Spinal cord (tissue), 9 donors: ENCODE measurements at regions not wholly inside any gene's neighbourhood (a gene's known extent, or its start where the extent isn't known, plus 50 kb on each side); places are given as distances from the start of the nearest gene placed in this dataset.
A peak's percentile ranks its signal among the peaks of the same experiment; 100 is the strongest.

Experiments
- DNase-seq, 6 donors: peaks; one replicate each; pipeline versions ENCODE4 v3.0.0 to v3.0.0-alpha.2; 2013 to 2015; ENCODE audit warnings: low spot score in 6 of 6, low read depth in 4 of 6
- H3K27ac ChIP-seq: one replicate; pipeline ENCODE4 v1.5.1; 2013; ENCODE audit warnings: low read depth, low read length, control low read depth
- H3K27me3 ChIP-seq: one replicate; pipeline ENCODE4 v1.6.1; 2013; ENCODE audit warnings: low read length; ENCODE audit not compliant: control insufficient read depth, insufficient read depth
- H3K36me3 ChIP-seq: one replicate; pipeline ENCODE4 v1.6.1; 2013; ENCODE audit warnings: low read length; ENCODE audit not compliant: control insufficient read depth, insufficient read depth
- H3K4me1 ChIP-seq: one replicate; pipeline ENCODE4 v1.6.1; 2013; ENCODE audit warnings: low read length; ENCODE audit not compliant: control insufficient read depth, insufficient read depth
- H3K4me3 ChIP-seq: one replicate; pipeline ENCODE4 v1.5.1; 2013; ENCODE audit warnings: low read depth, low read length, control low read depth
- H3K9me3 ChIP-seq: one replicate; pipeline ENCODE4 v1.6.1; 2013; ENCODE audit warnings: low read length; ENCODE audit not compliant: control insufficient read depth, insufficient read depth
- WGBS: methylation state at CpG from one replicate; pipeline ENCODE4 v1.1.5; 2013; ENCODE audit warnings: missing lambda C conversion rate; ENCODE audit not compliant: insufficient coverage; 5-methylcytosine and 5-hydroxymethylcytosine counted together
- donor health status: healthy.

GRCh38 chr15:67906382-67906781 lies 66.5 kb upstream of the RNU6-1 start:
- Histone ChIP-seq H3K27me3 (no peaks in the 10 kb centered on the region), H3K27ac (no peak overlapping the region), H3K4me1 (no peaks in the 10 kb centered on the region), H3K4me3 (no peak overlapping the region), H3K9me3 (peaks cover 2% of the 10 kb centered on the region), H3K36me3 (no peaks in the 10 kb centered on the region)
- DNase-seq = no peak

- H3K9me3 ChIP-seq = peaks cover 2% of the 10 kb centered on the region
- no peak for DNase-seq
- no peak overlapping the region for H3K4me3 ChIP-seq
- H3K36me3 ChIP-seq = no peaks in the 10 kb centered on the region
- no peaks in the 10 kb centered on the region for H3K27me3 ChIP-seq
- H3K27ac ChIP-seq = no peak overlapping the region
- 100% methylated on average over 1 of the region's 2 CpGs for WGBS
- no peaks in the 10 kb centered on the region for H3K4me1 ChIP-seq
These were observed 67.4 kb upstream of the RNU6-1 start for GRCh38 chr15:67907184-67907723.

GRCh38 chr15:67908756-67909155 lies 68.9 kb upstream of the RNU6-1 start:
- Histone ChIP-seq H3K9me3 (peaks cover 2% of the 10 kb centered on the region), H3K4me3 (no peak overlapping the region), H3K27ac (no peak overlapping the region), H3K4me1 (no peaks in the 10 kb centered on the region), H3K36me3 (no peaks in the 10 kb centered on the region), H3K27me3 (no peaks in the 10 kb centered on the region)
- no peak for DNase-seq
- WGBS = 67% methylated on average over 1 of the region's 2 CpGs

- no peak for DNase-seq
- H3K9me3 ChIP-seq = no peaks in the 10 kb centered on the region
- H3K27me3 ChIP-seq = no peaks in the 10 kb centered on the region
- H3K27ac ChIP-seq = no peak overlapping the region
- H3K4me1 ChIP-seq = peaks cover 12% of the 10 kb centered on the region
- no peak overlapping the region for H3K4me3 ChIP-seq
- no peaks in the 10 kb centered on the region for H3K36me3 ChIP-seq
- WGBS = no CpG with 5 or more reads among the region's 1 CpG
These were observed 71.9 kb upstream of the RNU6-1 start for GRCh38 chr15:67911727-67912126.

- H3K27ac ChIP-seq = no peak overlapping the region
- H3K4me1 ChIP-seq = peaks cover 17% of the 10 kb centered on the region
- DNase-seq = no peak
- no CpG with 5 or more reads among the region's 1 CpG for WGBS
- no peak overlapping the region for H3K4me3 ChIP-seq
- H3K36me3 ChIP-seq = no peaks in the 10 kb centered on the region
- no peaks in the 10 kb centered on the region for H3K27me3 ChIP-seq
- peaks cover 2% of the 10 kb centered on the region for H3K9me3 ChIP-seq
These were observed 74.2 kb upstream of the RNU6-1 start for GRCh38 chr15:67914028-67914427.

GRCh38 chr15:67914537-67915460 lies 75.0 kb upstream of the RNU6-1 start:
- Histone ChIP-seq H3K4me3 (no peak overlapping the region), H3K27ac (peak overlapping the region; percentile 91)

GRCh38 chr15:67915461-67916374 lies 75.9 kb upstream of the RNU6-1 start:
- H3K4me3 ChIP-seq = no peak overlapping the region
- peaks cover 17% of the 10 kb centered on the region for H3K4me1 ChIP-seq
- H3K27me3 ChIP-seq = no peaks in the 10 kb centered on the region

More at GRCh38 chr15:67914537-67915460, 75.0 kb upstream of the RNU6-1 start:
- peak in 5 of 6 donors; percentile 40 to 83 (median 47) for DNase-seq
- WGBS = 43% methylated on average over 1 of the region's 6 CpGs
- H3K27me3 ChIP-seq = no peaks in the 10 kb centered on the region
- H3K4me1 ChIP-seq = peaks cover 17% of the 10 kb centered on the region
- H3K36me3 ChIP-seq = no peaks in the 10 kb centered on the region
- peaks cover 4% of the 10 kb centered on the region for H3K9me3 ChIP-seq

GRCh38 chr15:67916565-67916964 lies 76.7 kb upstream of the RNU6-1 start:
- Histone ChIP-seq H3K4me3 (no peak overlapping the region), H3K27ac (peak overlapping the region; percentile 91), H3K36me3 (no peaks in the 10 kb centered on the region), H3K4me1 (peaks cover 17% of the 10 kb centered on the region), H3K27me3 (no peaks in the 10 kb centered on the region), H3K9me3 (peaks cover 4% of the 10 kb centered on the region)
- no CpG with 5 or more reads among the region's 2 CpGs for WGBS
- no peak for DNase-seq

More at GRCh38 chr15:67915461-67916374, 75.9 kb upstream of the RNU6-1 start:
- WGBS = 24% methylated on average over 5 of the region's 7 CpGs
- H3K27ac ChIP-seq = peak overlapping the region; percentile 91
- peaks cover 4% of the 10 kb centered on the region for H3K9me3 ChIP-seq
- peak in 5 of 6 donors; percentile 36 to 79 (median 47) for DNase-seq
- no peaks in the 10 kb centered on the region for H3K36me3 ChIP-seq

- DNase-seq = no peak
- Histone ChIP-seq H3K4me3 (no peak overlapping the region), H3K36me3 (no peaks in the 10 kb centered on the region), H3K27ac (peak overlapping the region; percentile 91), H3K27me3 (no peaks in the 10 kb centered on the region), H3K4me1 (peaks cover 17% of the 10 kb centered on the region), H3K9me3 (peaks cover 4% of the 10 kb centered on the region)
- WGBS = 100% methylated on average over 2 of the region's 4 CpGs
These were observed 77.2 kb upstream of the RNU6-1 start for GRCh38 chr15:67917037-67917436.
